GM12872 (cell line): ENCODE measurements at regions not wholly inside any gene's neighbourhood (a gene's known extent, or its start where the extent isn't known, plus 50 kb on each side); places are given as distances from the start of the nearest gene placed in this dataset.

Experiments
- TF ChIP-seq, protein P1 (sequence below): IDR thresholded peaks from 3 replicates; pipeline ENCODE4 v1.5.1; 2011; ENCODE audit warnings: low read depth, mild to moderate bottlenecking, low read length, moderate library complexity; ENCODE audit not compliant: insufficient read depth

DNA sequence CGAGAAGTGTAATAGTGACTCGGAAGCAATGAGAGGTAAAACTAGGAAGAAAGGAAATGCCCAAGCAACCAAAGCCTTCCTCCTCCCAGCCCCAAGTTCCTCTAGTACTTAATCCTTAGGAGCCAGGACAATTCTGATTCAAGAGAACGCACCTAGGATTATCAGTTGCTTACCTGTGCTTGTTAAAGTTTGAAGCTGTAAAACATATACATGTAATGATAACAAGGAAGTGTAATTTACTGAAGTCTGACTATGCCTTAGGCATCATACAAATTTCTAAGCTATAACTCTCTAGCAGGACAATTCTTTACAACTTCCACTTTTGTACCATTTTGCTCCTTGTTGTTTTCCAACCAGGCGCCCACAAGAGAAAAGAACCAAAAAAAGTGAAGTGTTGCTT is 92.8 kb upstream of the OSBPL8 start:
- TF ChIP-seq, protein P1, sequence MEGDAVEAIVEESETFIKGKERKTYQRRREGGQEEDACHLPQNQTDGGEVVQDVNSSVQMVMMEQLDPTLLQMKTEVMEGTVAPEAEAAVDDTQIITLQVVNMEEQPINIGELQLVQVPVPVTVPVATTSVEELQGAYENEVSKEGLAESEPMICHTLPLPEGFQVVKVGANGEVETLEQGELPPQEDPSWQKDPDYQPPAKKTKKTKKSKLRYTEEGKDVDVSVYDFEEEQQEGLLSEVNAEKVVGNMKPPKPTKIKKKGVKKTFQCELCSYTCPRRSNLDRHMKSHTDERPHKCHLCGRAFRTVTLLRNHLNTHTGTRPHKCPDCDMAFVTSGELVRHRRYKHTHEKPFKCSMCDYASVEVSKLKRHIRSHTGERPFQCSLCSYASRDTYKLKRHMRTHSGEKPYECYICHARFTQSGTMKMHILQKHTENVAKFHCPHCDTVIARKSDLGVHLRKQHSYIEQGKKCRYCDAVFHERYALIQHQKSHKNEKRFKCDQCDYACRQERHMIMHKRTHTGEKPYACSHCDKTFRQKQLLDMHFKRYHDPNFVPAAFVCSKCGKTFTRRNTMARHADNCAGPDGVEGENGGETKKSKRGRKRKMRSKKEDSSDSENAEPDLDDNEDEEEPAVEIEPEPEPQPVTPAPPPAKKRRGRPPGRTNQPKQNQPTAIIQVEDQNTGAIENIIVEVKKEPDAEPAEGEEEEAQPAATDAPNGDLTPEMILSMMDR: no peak

- TF ChIP-seq, protein P1: no peak
Observed at GRCh38 chr12:76653342-76653741, 93.8 kb upstream of the OSBPL8 start.

DNA sequence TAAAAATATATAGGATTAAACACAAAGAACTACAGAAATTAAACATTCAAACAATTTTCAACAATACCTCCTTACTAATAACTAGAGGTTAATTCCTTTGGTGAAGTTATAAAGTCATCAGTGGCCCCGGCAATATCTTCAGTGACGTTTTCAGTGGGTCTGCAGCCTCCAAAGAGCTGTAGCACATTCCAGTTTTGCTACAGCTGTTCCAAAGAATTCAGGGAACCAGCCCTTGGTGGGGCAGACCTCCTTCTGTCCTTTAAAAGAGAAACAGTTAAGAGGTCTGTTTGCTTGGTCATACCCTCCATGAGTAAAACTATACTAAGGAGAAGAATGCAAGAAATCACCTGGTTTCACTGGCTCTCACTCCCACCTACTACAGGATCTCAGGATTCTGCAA is 99.2 kb upstream of the ZDHHC17 start:
- TF ChIP-seq, protein P1: no peak

DNA sequence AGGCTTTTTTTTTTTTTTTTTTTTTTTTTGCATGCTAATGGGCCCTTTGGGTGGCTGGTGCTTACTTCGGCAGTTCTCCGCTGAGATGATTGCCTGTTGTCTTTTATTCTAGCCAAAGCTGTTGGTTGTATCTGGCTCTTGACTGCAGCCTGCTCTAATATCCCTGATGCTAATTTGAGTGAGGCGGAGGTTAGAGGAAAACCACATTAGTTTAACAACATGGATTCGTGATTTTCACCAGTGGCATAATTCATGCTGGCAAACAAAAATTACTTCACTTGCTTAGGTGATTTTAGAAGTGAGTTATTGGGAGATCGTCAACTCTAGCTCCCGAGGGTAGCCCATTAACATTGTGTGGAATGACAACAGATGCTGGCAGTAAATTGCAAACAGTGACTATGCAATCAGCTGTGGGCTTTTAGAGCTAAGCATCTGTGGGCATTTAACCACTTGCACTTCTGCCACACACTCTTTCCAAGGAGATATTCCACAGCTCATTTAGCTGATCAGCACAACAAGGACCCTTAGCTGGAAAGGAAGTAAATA is 97.6 kb upstream of the ZDHHC17 start:
- TF ChIP-seq, protein P1: no peak

GRCh38 chr12:76669981-76670380 is 93.9 kb upstream of the ZDHHC17 start:
- TF ChIP-seq, protein P1: no peak

GRCh38 chr12:76670776-76671175 is 93.1 kb upstream of the ZDHHC17 start:
- TF ChIP-seq, protein P1: no peak

- TF ChIP-seq, protein P1: no peak
Observed at GRCh38 chr12:76674669-76675315, 89.1 kb upstream of the ZDHHC17 start.
